ENCODE measurements at regions not wholly inside any gene's neighbourhood (a gene's known extent, or its start where the extent isn't known, plus 50 kb on each side); places are given as distances from the start of the nearest gene placed in this dataset.
"Not testable (repeated sequence)": the region's sequence is repeated elsewhere in the genome, so short reads cannot be mapped to it uniquely, and the experiment has no call there.

DNA sequence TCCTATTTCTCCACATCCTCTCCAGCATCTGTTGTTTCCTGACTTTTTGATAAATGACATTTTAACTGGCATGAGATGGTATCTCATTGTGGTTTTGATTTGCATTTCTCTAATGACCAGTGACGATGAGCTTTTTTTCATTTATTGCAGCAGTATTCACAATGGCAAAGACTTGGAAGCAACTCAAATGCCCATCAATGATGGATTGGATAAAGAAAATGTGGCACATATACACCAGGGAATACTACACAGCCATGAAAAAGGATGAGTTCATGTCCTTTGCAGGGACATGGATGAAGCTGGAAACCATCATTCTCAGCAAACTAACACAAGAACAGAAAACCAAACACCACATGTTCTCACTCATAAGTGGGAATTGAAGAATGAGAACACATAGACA lies 329.0 kb upstream of the DAB2 start:
- DNase-seq (ENCODE audit: low spot score): not testable (repeated sequence)

DNA sequence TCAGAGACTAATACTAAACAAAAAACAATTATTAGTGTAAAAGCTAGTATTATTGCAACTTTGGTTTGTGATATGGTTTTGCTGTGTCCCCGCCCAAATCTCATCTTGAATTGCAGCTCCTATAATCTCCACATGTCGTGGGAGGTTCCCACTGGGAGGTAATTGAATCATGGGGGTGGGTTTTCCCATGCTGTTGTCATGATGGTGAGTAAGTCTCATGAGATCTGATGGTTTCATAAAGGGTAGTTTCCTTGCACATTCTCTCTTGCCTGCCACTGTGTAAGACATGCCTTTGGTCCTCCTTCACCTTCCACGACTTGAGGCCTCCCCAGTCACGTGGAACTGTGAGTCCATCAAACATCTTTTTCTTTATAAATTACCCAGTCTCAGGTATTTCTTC lies 325.9 kb upstream of the DAB2 start:
- DNase-seq (ENCODE audit: low spot score): no peak

DNA sequence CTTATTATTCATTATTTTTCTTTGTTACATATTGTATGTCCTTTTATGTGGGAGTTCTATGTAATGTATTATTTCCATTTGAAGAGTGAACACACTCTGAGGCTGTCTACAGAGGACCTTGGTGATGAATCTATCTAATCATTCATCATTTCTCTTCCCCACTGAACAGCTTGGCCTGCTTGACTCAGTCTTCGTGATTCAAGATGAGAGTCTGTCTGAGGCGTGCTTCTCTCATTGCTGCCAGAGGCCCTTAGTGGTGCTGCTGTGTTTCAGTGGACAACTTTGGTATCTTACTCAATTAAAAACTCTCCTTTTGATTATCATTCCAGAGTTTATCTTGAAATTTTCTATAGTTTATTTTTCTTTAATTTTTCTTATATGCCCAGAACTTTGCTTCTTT lies 318.1 kb upstream of the DAB2 start:
- no peak for DNase-seq (ENCODE audit: low spot score)

DNA sequence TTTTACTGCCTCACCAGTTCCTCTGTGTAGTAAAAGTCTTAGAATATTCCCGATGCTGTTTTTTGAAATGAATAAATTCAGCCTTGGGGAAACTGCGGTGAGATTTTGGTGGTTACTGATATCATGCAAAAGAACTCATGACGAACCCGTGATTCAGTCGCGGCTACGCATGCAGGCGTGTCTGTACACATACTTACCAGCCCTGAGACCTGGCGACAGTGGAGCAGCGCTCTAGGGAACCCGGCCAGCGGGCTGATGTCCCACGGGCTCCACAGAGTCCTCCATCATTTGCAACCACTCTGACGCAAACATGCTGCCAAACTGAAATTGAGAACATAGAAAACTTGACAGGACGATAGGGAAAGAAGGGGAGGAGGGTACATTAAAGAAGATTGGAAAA lies 315.6 kb upstream of the DAB2 start:
- no peak for DNase-seq (ENCODE audit: low spot score)

DNA sequence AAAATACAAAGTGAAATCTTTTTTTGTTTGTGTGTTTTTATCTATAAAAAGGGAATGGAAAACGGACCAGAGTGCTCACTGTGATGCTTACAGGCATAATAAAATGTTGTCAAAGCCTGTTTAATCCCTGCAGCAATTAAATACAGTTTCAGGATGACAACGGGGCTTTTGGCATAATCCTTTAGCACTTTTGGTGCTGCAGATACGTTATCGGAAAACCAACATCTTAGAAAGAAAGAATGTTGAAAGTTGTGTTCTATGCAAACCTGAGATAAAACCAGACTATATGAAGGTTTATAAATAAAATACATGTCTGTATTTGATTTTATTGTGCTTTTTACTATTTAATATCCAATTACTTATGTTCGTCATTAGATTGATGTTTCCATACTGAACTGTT lies 307.4 kb upstream of the DAB2 start:
- no peak for DNase-seq (ENCODE audit: low spot score)

DNA sequence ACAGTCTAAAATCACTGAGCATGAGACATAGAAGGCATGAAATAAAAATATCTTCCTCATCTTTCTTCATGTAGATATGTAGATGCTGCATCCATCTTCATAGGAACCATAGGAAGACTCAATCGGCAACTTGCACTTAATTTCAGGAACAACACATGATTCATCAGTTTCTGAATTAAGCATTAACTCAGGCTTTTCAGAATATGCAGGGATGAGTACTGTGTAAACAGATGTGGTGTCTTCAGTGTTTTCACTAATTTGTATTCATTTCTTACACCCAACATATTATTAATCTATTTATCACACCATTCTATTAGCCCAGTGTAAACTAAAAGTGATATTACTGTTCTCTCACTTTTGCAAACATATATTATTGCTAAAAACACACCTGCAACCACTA lies 305.9 kb upstream of the DAB2 start:
- no peak for DNase-seq (ENCODE audit: low spot score)

DNA sequence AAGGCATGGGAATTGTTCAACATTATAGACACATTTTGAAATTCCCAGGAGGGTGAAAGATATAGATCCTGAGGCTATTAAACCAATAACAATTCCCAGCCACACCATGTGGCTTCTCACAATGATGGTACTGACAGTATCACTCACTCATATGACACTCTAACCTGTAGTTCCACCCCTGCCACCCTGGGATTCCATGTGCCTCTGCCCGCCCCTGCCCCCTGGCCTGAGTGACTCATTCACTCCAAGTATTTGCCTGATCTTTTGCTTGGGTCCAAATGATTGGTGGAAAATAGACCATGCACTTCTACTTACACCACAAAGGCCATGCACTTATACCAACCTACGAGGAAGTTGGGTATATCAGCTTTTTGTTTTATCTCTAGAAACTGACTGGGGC lies 305.2 kb upstream of the DAB2 start:
- no peak for DNase-seq (ENCODE audit: low spot score)

DNA sequence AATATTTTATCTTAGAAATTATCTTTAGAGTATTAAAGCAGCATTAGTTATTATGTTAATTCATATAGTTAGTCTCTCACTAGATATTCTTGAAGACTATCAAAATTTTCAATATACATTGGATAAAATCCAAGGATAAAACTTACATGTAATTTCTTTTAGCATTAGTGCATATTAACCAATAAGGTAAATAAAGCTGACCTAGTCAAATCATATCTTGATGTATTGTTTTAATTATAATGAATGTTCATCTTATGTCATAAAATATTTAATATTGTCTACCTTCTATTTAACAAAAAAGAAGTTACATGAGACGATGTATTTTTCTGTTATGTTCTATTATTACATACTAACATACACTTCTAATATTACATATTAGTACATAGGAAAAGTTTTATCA lies 301.7 kb upstream of the DAB2 start:
- DNase-seq (ENCODE audit: low spot score): no peak

DNA sequence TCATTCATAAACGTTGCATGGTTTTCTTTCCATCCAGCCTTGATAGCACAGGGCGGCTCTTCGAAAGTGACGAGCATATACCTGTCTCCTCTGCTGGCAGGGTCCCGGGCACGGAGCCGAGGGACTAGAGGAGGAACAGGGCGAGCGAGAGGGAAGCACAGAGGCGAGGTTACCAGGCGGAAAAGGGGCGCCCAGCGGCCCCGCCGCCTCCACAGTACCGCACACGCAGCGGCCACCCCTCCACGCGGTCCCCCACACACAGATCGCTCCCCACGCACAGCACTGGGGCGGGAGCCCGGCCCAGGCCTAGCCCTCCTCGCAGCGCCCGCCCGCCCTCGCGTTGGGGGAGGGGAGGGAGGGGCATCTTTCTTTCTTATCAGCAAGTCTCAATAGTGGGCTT lies 296.6 kb upstream of the DAB2 start:
- DNase-seq (ENCODE audit: low spot score): no peak

DNA sequence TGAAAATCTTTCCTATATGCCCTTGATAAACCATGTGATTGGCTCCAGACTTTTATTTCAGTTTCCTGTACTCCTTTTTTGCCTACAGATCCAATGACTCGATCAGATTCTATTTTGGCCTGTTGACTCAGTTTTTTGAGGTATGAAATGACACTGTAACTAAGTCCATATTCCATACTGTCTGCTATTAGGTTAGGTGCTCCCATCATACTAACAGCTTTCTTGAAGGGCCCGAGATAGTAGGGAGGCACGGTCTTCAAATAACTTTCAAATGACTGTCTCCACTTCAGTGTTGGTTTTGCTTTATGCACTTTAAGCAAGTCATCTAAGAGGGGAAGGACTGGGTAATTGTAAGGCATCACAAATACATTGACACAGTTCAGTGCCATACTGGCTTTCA lies 295.4 kb upstream of the DAB2 start:
- DNase-seq (ENCODE audit: low spot score): no peak

DNA sequence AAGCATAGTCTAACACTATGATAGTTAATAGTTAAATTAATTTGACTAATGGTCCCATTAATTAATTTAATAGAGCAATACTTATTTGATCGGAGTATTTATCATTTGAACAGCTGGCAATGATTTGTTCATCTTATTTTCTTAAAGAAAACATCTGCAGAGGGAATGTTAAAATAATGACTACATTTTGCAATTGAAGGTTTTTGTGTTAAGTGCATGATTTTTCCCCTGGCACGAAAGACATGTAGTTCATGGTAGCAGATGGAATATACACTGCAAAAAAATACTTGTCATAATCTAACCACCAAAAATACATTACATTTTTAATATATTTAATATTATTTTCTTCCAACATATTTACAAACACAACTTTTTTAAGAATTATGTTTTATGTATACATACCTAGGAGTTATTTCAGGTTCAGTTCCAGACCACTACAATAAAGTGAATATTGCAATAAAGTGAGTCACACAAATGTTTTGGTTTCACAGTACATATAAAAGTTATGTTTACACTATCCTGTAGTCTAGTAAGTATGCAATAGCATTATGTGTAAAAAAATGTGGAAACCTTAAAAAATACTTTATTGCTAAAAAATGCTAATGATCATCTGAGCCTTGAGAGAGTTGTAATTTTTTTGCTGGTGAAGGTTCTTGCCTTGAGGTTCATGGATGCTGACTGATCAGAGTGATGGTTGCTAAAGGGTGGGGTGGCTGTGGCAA lies 292.6 kb upstream of the DAB2 start:
- peak; percentile 11 for DNase-seq (ENCODE audit: low spot score)

DNA sequence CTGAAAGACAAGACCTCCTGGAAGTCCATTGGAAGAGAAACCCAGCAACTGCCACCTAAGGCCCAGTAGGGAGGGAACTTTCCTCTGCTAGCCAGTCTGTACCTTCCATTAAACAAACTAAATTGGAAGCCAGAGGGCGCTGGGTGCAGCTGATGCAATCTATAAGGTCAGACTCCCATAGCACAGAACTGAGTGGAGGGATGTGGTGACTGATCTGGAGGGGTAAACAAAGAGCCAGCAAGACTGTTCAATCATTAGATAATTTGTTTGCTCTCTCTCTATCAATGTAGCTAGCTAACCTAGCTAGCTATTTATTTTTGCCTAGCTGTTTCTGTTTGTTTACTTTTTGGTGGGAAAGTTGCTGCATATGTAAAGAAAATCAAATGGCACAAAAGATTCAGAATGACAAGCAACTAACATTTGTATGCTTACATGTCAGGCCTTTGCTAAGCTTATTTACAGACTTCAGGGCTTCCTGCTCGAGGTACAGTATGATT lies 291.8 kb upstream of the DAB2 start:
- DNase-seq (ENCODE audit: low spot score): peak; percentile 39

DNA sequence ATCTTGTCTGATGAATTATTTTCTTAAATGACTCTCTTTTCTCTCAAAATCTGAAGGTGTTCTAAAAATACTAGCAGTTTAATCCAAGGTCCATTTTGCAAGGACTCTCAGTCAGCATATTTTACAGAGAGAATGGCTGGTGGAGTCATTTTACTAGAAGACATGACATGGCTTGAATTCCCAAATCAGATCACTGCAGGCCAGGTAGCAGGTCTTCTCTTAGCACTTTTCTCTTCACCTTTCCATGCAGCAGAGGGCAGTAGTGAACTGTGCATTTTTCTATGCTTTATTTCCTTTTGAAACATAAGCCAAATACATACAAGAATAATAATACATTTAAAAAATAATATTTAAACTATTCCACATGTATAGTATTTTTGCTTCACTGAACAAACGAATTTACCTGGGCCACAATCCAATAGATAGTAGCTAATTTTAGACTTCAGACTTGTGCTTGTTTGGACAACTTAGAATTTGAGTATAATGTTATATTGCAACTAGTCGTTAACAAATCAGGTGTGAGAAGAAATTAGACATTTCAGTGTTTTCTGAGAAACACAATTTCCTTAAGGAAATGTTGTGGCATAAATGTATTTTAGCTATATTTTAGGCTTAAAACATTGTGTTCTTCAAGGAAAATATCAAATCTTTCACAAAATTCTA lies 289.4 kb upstream of the DAB2 start:
- peak; percentile 46 for DNase-seq (ENCODE audit: low spot score)

DNA sequence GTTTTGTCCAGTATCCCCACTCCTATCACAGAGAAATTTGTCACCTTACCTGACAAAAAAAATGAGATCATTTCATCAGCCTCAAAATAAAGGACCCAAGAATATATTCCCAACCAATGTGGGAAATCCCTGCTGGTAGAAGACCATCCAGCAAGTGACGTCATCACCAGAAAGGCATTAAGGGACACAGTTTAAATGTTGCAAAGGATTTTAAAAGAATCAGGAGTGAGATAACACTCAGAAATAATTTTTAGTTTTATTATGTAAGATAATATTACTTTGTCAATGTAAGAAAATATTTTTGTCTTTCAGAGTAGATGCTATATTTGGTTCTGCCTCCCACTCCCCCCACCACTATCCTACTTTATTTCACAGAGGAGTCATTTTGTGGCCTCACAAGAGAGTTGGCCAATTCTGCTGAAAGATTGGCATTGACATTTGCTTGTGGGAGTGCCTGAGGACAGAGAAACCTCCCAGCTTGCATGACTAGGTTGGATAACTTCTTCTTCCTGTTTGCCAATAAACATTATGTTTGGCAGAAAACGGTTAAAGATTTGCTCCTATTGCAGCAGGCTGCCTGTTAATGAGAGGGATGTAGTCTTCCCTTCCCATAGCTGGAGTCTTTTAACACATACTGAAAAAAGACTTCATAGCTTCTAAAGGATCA lies 288.6 kb upstream of the DAB2 start:
- DNase-seq (ENCODE audit: low spot score): peak; percentile 7

DNA sequence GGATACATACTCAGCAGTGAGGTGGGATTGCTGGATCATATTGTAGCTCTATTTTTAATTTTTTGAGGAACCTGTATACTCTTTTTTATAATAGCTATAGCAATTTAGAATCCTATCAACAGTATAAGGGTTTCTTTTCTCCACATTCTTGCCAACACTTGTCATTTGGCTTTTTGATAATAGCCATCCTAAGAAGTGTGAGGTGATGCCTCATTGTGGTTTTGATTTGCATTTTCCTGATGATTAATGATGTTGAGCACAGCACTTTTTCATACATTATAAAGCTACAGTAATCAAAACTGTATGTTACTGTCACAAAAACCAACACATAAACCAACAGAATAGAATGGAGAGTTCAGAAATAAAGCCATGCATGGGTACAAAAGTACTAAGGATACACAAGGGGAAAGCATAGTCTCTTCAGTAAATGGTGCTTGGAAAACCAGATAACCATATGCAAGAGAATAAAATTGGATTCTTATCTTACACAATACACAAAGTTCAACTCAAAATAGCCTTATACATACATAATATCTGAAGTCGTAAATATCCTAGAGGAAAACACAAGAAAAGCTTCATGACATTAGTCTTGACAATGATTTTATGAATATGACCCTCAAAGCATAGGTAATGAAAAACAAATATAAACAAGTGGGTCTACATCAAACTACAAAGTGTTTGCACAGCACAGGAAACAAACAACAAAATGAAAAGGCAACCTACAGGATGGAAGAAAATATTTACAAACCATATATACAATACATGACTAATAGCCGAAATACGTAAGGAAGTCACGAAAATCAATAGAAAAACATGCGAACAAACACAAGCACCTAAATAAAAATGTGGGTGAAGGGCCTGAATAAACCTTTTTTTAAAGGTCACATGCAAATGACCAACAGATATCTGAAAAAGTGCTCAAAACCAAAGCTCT lies 287.8 kb upstream of the DAB2 start:
- DNase-seq (ENCODE audit: low spot score): no peak

DNA sequence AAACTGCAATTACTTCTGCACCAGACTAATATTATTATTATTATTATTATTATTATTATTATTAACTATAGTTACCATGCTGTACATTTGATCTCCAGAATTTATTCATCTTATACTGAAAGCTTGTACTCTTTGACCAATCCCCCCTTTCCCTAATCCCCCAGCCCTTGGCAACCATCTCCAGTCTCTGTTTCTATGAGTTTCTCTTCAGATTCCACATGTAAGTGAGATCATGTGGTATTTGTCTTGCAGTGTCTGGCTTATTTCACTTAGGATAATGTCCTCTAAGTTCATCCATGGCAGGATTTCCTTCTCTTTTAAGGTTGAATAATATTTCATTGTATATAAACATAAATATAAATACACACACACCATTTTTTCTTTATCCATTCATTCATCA lies 287.0 kb upstream of the DAB2 start:
- DNase-seq (ENCODE audit: low spot score): no peak

DNA sequence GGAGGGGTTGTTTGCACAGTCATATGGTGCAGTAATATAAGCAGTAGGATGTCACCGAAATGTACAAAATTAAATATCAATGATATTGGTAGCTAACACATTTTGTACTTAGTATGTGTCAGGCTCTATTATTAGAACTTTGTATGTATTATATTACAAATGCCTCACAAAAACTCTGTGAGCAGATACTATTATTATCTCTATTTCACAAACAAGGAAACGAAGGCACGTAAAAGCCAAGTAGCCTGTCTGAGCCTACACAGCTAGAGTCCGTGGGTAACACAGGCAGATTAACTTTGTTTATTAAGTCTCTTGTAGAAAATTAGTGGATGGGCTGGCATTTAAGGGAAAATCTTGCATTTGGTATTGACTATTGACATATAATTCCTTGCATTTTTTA lies 284.3 kb upstream of the DAB2 start:
- DNase-seq (ENCODE audit: low spot score): no peak

DNA sequence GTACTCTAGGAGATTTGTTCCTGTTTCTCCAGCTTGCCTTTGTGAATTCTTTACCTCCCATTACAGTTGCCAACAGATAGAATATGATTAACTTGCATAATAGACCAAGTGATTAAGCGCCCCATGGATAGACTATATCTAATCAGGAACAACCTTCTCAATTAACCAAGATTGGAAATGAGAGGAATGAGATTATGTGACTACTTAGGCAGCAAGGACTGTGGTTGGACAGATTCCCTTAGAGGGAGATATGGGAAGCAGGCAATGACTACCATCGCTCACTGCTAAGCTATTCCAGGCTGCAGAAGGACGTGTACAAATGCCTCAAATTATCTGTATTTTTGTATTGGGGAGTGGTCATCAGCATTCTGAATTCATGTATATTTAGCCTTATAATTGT lies 278.1 kb upstream of the DAB2 start:
- DNase-seq (ENCODE audit: low spot score): no peak

DNA sequence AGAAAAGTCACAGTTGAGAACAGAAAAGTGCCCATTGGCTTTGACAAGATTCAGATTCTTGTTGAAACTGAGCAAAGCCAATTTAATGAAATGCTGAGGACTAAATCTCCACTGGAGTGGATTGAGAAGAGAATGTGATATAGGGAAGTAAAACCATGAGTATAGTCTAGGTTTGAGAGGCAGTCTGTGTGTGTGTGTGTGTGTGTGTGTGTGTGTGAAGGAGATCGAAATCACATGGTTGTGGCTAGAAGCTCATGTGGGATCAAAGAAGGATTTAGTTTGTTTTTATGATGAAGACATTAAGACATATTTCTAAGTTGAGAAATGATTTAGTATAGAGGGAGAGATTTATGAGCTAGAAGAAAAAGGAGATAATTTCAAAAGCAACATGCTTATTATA lies 275.7 kb upstream of the DAB2 start:
- DNase-seq (ENCODE audit: low spot score): no peak

DNA sequence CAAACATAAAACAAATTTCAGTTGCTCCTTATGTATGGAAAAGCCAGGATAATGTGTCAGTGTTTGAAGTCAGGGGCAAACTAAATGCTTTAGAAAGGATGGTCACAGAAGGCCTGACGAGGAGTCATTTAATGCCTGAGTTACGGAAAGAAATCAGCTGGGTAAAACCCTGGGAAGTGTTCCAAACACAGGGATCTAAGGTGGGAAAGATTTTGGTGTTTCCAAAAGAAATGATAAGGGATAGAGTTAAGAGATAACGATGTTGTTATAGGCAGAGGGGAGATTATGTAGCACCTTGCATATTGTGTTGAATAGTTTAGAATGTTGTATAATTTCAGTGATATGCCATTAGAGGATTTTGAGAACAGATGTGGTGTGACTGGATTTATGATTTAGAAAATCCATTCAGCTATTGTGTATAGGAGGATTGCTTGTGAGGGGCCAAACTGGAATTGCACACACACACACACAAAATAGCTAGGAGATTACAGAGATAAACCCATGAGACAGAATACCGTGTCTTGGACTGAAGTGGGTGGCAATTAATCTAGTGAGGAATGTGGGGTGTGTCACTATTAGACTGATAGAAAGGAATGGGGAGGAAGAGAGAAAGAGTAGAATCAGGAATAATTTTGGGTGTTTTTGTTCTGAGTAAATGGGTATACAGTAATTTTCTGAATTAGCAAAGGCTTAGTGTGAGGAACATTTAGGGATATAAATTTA lies 274.2 kb upstream of the DAB2 start:
- no peak for DNase-seq (ENCODE audit: low spot score)

DNA sequence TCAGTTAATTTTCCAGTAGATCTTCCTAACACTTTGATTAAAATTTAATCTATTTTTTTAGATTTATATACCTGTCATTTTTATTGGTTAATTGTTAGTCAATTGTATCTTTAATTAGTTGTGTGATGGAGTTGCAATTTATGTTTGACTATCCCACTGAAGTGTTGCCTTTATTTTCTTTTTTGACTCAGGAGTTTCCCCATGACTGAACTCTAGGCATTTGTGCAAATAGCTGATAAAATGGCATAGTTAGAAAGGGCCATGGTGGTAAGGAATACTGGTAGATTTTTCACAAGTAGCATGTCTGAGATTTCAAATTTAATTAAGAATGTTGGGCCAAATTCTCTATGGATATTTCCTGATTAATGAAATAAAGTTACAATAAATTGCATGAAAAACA lies 273.1 kb upstream of the DAB2 start:
- DNase-seq (ENCODE audit: low spot score): no peak

Data from AG08395 (cell line).